ENCODE measurements at regions not wholly inside any gene's neighbourhood (a gene's known extent, or its start where the extent isn't known, plus 50 kb on each side); places are given as distances from the start of the nearest gene placed in this dataset.
"Not testable (repeated sequence)": the region's sequence is repeated elsewhere in the genome, so short reads cannot be mapped to it uniquely, and the experiment has no call there.

DNA sequence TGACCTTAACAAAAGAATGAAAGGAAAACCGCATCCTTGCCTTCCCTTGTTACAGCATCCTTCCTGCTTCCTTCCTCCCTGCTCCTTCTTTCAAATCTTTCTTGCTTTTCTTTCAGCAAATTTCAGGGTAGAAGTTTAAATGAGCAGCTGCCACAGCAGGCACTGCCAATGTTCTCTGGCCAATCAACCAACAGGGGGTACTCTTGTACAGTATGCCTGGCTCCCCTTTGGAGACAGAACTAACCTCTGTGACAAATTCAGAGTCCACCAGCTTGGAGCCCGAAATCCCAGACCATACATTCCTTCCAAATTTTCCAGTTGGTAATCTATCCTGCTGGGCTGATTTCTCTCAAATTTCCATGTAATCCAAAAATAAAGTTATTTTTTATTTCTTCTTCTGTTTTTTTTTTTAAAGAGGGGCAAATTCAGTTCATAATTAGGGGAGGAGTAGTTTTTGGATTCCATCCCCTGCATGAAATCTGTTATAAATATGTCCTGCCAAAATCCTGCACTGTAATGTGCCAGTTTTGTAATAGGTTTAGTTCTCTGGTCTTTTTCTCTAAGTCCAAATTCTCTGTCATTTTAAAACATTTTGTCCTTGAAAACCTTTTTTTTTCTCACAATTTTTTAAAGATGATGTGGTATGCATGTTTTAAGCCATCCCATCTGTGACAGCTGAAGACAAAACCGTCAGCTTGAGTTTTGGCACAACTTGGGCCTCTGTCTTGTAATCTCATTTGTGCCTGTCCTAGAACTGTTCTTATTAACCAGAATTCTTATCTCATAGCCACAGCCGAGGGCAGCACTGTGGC, 610.0 kb upstream of the LMO3 start:
- no peak for DNase-seq (ENCODE audit: low read depth)

DNA sequence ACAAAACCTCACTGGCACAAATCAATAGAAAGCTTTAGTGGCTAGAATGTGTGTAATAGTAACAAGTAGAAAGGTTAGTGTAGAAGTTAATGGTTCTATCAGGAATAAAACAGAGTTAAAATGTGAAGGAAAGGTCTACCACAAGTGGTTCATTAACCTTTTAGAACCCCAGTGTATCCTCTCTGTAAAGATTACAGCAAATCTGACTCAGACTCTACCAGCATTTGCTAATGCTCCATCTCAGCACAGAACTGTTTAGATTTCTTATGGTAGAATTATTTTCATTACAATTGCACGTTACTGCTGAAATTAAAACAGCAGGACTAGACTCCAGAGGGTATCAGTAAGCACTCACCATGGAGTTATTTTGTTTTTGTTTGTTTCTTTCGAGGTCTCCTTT, 609.0 kb upstream of the LMO3 start:
- DNase-seq (ENCODE audit: low read depth) = no peak

DNA sequence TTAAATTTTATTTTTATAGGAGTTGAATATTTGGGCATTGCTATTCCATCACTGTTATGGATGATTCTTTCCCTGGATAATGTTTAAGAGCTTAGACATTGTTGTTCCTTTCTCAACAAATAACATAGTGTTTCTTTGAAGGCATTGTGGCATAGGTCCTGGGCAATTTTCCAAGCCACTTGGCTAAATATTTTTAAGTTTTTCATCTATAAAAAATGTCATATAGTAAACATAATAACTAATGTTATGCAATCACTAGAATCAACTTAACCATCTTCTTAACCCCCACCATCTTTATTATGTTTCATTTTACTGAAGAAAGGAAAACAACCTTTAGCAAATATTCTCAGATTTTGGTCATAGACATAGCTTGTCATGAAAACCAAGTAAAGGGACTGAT, 600.6 kb upstream of the LMO3 start:
- DNase-seq (ENCODE audit: low read depth) = no peak

DNA sequence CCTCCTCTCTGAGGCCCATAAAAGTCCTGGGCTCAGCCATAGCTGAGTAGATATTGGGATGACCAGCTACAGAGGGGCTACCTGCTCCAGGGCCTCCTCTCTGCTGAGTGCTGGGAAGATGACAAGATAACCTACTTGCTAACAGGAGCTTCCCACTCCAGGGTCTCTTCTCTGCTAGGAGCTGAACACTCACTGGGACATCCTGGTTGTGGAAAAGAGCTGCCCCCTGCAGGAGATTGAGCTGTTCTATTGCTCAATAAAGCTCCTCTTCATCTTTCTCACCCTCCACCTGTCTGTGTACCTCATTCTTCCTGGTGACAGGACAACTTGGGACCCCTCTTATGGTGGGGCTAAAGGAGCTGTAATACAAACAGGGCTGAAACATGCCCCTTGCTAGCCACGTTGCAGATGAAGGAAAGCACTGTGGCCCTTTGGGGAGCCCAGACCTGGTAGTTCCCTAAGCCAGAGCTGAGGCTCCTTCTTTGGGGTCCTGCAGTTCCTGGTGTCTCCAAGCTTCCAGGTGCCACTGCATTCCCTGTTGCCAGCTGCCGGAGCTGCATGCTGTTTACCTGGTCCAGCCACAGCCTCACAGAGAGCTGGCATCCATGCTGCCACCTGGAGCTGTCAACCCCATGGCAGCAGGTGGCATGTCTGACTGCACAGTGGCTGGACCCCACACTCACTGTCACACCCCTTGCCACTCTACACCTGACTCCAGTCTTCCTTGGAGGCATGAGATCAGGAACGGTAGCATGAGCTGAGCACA, 598.5 kb upstream of the LMO3 start:
- DNase-seq (ENCODE audit: low read depth) = no peak

DNA sequence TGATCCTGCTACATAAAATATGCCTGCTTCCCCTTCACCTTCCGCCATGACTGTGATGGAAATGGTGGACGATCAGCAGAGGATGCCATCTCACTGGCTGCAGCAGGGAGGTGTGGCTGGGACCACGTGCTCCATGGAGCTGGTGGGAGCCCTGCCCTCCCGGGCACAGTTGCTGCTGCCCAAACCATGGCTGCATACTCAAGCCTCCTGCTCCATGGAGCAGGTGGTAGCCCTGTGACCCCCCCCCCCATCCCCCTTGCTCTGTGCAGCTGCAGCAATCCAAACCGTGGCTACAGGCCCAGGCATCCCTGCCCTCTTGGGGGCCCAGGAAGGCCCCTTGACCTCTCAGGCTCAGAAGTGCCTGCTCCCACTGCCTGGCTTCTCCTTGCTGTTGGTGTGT, 597.5 kb upstream of the LMO3 start:
- DNase-seq (ENCODE audit: low read depth) = no peak

DNA sequence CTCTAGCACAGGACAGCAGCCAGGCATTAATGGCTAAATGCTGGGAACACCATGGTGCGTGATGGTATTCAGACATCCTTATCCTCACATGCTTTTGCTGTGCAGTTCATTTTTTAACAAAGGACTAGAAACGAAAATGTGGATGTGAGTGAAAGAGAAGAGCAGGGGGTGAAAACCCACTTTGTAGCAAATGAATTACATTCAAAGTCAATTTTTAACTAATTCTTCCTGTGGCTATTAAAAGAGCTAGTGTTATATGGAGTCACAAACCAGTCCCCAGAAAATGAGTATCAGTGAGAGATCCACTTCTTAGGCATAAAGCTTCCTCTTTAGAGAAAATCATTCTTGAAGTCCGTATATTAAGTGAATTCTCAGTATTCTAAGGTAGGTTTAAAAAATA, 592.0 kb upstream of the LMO3 start:
- no peak for DNase-seq (ENCODE audit: low read depth)

DNA sequence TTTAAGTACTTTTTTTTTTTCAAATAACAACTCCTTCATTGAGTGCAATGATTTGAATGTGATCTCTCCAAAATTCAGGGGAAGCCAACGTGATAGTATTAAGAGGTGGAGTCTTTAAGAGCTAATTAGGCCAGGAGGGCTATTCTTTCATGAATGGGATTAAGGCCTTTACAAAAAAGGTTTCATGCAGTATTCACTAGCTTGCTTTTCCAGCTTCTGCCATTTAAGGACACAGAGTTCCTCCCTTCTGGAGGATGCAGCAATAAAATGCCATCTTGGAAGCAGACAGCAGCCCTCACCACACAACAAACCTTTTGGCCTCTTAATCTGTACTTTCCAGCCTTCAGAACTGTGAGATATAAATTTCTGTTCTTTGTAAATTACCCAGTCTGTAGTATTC, 586.8 kb upstream of the LMO3 start:
- no peak for DNase-seq (ENCODE audit: low read depth)

DNA sequence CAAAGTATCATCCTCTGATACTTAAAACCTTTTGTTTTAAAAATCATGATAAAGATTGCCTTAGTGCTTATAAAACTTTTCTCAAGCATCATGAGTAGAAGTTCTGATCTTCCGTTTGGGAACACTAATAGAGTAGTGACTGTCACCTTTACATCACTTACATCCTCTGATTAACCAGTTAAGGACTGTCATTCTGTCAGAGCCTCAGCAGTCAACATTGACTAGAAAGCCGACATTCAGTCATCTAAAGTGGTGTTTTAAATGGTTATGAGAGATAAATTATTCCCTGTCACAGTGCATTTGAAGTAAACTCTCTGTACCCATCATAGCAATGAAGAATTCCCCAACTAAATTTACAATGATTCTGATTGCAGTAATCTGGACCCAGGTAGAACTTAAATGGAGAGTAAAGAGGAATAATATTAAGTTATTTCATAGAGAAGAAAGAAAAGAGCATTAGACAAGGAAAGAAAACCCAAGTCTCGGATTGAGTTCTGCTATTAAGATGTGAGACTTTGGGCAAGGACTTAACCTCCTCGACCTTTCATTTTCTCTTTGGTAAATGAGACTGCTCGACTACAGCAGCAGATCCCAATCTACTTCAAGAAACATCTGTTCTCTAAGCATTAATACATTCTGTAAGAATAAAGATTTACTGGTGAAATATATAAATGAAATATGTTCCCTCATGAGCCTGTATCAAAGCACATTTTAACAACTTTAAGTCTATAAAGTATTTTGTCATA, 563.9 kb upstream of the LMO3 start:
- no peak for DNase-seq (ENCODE audit: low read depth)

DNA sequence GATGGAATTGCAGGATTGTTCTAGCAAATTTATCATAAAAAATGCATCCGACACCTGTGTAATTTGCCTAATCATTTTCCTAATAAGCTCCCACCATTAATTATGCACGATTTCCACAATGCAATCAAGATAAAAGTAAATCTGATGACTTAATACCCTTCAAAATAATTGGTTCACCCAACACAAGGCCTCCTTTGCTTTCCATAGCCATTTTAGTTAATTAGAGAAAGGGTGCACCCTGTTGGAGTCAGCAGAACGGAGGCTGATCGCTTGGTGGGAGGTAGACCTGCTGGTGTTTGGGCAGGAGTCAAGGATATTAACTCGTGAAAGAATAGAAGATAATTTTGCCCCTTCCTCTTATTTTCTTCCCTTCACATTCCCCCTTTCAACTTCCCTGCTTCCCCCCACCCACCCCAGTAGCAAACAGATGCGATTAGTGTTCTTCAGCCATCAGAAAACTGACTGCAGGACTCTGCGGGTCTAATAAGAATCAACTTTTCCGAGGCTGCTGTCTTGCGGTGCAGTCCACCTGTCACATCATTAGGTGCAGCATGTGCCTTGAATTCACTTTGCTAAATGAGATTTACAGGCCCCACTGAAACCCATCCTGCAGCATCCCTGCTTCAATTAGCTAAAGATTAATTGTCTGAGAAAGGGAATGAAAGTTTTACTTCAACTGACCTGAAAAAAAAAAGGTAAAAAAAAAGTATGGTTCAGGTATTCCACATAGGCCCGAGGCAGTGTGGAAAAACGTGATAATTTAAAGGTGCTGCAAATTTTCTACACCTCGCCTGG, 553.7 kb upstream of the LMO3 start:
- DNase-seq (ENCODE audit: low read depth) = no peak

DNA sequence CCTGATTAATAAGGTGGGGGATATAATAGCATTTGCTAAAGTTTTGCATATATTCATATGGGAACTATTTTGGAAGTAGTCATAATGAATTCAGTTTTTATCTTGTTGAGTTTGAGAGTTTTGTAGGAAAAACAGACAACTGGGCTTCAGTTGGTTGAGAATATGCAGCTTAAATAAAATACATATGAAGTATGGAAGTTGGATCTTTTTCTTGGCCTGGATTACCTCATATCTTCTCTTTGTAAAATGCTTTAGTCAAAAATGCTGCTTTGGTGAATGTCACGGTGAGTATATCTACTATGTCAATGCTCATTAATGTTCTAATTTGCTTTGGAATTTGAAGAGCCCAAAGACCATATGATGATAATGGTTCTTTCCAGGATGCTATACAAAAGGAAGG, 552.2 kb upstream of the LMO3 start:
- no peak for DNase-seq (ENCODE audit: low read depth)

DNA sequence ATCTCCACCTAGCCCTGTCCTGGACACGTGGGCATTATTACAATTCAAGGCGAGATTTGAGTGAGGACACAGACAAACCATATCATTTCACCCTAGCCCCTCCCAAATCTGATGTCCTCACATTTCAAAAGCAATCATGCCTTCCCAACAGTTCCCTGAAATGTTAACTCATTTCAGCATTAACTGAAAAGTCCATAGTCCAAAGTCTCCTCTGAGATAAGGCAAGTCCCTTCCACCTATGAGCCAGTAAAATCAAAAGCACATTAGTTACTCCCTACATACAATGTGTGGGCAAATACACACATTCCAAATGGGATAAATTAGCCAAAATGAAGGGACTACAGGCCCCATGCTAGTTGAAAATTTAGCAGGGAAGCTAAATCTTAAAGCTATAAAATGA, 546.0 kb upstream of the LMO3 start:
- no peak for DNase-seq (ENCODE audit: low read depth)

DNA sequence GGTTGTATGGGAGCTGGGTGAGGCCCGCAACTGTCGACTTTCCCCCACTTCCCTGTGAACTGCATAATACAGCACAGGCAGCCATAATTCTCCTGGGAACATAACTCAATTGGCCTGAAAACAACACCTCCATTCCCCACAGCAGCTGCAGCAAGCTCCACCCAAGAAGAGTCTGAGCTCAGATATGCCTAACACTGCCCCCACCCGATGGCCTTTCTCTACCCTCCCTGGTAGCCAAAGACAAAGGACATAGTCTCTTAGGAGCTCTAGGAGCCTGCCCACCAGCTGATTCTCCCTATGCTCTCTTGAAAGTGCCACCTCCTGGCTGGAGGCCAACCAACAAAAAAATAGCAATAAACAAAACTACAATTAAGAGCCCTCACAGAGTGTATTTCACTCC, 542.7 kb upstream of the LMO3 start:
- DNase-seq (ENCODE audit: low read depth) = no peak

DNA sequence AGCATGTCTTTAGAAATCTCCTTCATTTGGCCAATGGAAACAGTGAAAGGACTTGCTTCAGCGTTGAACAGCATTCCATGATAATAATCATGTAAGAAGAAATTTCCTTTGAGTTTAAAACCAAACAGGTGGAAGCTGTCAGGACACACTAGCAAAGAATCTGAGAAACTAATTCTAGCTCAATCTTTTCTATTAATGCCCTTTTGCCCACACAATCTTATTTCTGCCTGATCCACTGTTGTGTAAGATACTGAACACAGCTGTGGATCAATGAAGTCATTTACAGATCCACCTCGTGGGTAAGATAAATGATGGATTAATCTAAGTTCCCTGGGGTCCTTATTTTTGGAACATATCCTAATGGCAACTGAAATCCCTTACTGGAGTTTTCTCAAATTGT, 536.9 kb upstream of the LMO3 start:
- DNase-seq (ENCODE audit: low read depth) = no peak

DNA sequence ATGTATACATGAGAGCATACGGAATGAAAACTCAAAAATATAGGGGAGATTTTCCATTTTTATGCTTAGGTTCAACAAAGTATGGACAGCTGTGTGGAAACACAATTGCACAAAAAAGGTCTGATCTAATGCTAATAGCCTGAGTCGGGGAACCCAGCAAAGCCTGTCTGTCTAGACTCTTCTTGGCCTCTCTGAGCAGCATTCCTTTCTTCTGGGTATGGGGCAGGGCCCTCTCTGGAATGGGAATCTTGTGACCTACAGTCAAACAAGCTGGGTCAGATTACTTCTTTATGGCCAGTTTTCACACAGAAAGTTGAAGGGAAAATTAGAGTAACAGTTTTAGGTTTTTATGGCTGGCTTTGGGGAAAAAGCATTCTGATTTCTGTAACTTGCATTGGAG, 534.0 kb upstream of the LMO3 start:
- no peak for DNase-seq (ENCODE audit: low read depth)

DNA sequence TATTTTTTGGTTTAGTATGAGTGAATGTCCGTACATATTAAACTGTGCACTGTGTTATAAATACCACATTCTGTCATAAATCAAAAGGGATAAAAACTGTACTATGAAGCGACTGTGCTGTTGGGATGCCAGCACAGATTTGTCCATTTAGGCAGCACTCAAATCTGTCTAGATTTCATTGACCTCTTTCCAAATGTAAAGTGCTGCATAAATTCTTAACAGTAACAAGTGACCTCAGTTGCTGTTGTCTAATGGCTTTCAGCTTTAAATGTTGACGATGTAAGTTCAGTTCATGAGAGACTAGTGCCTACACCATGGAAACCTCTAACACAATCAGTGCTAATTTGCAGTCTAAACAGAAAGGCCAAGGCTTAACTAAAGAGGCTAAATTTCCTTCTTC, 531.4 kb upstream of the LMO3 start:
- no peak for DNase-seq (ENCODE audit: low read depth)

DNA sequence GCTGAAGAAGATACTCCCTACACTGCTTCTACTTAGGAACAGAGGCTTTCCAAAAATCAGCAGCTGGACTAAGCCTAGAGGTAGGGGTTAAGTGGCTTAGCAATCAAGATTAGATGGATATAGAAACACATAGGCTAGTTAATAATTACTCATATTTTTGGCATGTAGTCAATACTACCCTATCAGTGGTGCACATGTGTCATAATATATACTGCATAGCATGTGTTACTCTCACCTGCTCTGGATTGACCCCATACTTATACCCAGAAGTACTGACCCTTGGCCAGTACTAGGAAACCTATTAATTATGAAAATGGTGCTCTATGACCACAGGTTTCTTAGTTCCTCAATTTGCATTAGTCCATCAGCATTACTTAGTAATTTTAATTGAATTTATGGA, 528.4 kb upstream of the LMO3 start:
- DNase-seq (ENCODE audit: low read depth) = no peak

DNA sequence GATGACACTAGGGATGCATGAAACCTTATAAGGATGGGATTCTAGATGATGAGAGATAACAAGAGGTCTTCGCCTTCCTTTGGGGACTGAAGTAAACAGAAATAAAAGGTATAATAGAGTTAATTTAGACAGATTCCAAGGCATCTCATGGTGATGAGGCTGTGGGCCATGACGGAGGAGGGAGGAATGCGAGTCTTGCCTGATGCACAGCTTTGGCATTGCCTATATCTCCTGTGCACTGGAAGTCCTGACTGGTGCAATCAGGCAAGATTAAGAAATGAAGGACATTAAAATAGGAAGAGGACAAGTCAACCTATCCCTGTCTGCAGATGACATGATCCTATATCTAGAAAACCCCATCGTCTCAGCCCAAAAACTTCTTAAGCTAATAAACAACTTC, 526.4 kb upstream of the LMO3 start:
- no peak for DNase-seq (ENCODE audit: low read depth)

DNA sequence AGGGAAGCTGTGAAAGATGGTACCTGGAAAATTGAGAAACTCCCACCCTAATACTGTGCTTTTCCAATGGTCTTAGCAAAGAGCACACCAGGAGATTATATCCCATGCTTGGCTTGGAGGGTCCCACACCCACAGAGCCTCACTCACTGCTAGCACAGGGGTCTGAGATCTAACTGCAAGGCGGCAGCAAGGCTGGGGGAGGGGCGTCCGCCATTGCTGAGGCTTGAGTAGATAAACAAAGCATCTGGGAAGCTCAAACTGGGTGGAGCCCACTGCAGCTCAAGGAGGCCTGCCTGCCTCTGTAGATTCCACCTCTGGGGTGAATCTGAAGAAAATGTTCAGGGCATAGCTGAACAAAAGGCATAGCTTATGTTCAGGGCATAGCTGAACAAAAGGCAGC, 510.6 kb upstream of the LMO3 start:
- DNase-seq (ENCODE audit: low read depth) = not testable (repeated sequence)

DNA sequence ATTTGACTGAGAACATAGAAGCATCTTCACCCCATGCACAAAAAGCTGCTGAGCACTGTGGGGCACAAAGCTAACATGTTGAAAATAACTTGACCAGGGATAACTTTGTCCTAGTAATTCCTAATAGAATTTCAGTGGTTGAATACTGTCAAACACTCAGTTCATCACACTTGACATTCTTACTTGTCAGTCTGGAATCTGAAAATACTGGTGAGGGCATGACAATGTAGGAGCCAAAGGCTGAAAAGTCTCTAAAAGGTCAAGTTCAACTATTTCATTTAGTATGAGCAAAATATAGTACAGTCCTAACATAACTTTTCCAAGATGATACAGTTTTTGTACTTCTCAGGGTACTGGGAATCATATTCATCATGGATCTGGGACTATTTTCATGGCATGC, 504.4 kb upstream of the LMO3 start:
- DNase-seq (ENCODE audit: low read depth) = no peak

DNA sequence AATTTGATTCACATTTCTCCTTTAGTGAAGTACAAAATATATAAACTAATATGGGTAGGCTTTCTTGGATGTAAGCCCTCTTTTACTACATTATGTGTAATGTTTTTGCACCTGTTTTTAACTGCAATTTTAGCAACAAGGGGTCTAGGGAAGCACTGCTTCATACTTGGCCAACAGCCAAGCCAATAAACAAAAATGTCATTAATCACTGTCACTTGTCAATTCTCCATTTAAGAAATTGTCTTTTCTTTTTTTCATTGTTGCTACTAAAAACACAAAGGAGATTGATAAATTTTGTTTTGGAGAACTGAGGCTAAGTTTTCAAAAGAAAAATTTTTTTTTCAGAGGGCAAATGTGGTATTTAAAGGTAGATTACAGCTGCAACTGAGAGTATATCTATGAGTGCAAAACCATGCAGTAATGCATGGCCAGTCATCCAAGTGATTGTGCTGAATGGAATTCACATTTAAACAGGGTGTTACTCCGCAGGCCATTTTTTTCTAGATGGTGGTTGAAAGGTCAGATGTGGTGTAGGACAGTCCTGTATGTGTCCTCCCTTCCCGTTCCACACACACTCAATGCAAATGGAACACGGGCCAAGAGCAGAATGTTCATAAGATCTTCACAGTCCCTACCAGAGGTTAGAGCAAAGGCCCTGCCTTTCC, 503.0 kb upstream of the LMO3 start:
- DNase-seq (ENCODE audit: low read depth) = no peak

DNA sequence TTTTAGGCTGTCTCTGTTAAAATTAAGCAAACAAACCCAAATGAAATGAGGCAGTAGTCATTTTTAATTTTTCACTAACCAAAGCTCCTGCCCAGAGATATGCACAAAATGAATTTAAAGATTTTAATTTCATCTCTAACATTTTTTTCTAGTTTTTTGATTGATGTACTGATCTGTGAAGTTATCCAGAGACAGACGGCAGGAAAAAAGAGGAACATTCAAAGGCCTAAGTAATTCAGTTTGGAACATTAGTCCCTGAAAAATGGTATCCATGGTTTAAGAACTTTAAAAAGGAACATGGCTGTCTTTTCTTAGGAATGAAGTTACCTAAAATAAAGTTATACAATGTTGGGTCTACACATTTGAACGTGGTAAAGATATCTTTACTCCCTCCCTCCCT, 498.8 kb upstream of the LMO3 start:
- DNase-seq (ENCODE audit: low read depth) = no peak

DNA sequence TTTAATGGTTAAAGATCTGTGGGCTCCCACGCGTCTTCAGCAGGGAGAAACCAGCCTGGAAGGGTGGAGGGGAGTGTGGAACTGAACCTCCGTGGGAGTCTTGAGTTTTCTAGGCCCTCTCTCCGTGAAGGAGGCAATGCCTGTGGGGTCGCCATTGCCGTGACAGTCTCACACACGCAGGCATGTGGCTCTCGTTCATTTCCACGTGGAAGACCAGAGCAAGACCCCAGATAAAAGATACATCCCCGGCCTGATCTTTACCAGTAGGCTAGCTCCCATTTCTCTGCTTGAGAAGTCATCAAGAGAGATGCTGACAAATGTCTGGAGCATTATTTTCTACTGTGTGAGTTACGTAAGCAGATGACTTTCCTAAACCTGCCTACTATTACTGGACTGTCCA, 491.7 kb upstream of the LMO3 start:
- DNase-seq (ENCODE audit: low read depth) = no peak

Measured in CMK (cell line).